ENCODE measurements at regions not wholly inside any gene's neighbourhood (a gene's known extent, or its start where the extent isn't known, plus 50 kb on each side); places are given as distances from the start of the nearest gene placed in this dataset.

DNA sequence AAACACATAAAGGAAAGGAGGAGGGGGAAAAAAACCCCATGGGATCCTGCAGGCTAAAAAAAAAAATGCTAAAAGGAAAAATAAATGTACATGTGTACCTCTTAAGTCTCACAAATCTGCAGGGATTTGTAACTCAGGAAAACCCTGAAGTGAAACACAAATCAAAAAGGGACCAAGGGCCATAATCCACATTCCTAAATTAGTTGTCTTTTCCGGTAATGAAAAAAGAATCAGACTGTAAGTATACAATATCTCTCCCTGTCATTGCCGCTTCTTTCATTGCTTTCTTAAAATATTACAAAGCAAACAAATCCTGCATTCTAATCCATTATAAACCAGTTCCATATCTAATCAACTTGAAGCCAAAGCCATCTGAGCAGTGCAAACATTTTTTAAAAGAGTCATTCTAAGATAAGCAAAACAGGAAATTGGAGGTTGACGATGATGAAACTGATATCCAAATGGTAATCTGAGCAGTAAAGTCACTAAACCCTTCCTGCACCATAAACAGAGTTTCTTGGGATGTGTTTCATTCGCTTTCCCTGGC is 58.7 kb upstream of the SIM2 start:
- H3K36me3 ChIP-seq (ENCODE audit: control insufficient read depth in 5 of 5, insufficient read depth in 5 of 5, low read length in 5 of 5): no peaks in the 10 kb centered on the region
- no peaks in the 10 kb centered on the region for H3K4me1 ChIP-seq (ENCODE audit: control insufficient read depth in 5 of 5, insufficient read depth in 5 of 5, low read length in 5 of 5)
- peaks cover 6 to 21% (median 16%) of the 10 kb centered on the region in 5 donors for H3K9me3 ChIP-seq (ENCODE audit: control insufficient read depth in 5 of 5, low read length in 5 of 5)
- H3K4me3 ChIP-seq (ENCODE audit: low read depth in 1 of 5, low read length in 5 of 5): no peak overlapping the region
- no peak overlapping the region for H3K9ac ChIP-seq (ENCODE audit: low read length in 5 of 5)
- H3K27ac ChIP-seq (ENCODE audit: low read depth, low read length): no peak overlapping the region
- peaks cover 0 to 3% (median 2%) of the 10 kb centered on the region in 5 donors for H3K27me3 ChIP-seq (ENCODE audit: control insufficient read depth in 5 of 5, insufficient read depth in 4 of 5, low read length in 5 of 5)

GRCh38 chr21:36640721-36641244 is 58.1 kb upstream of the SIM2 start:
- no peaks in the 10 kb centered on the region for H3K4me1 ChIP-seq (ENCODE audit: control insufficient read depth in 5 of 5, insufficient read depth in 5 of 5, low read length in 5 of 5)
- no peaks in the 10 kb centered on the region for H3K36me3 ChIP-seq (ENCODE audit: control insufficient read depth in 5 of 5, insufficient read depth in 5 of 5, low read length in 5 of 5)
- peaks cover 6 to 17% (median 14%) of the 10 kb centered on the region in 5 donors for H3K9me3 ChIP-seq (ENCODE audit: control insufficient read depth in 5 of 5, low read length in 5 of 5)
- peaks cover 0 to 3% (median 2%) of the 10 kb centered on the region in 5 donors for H3K27me3 ChIP-seq (ENCODE audit: control insufficient read depth in 5 of 5, insufficient read depth in 4 of 5, low read length in 5 of 5)
- H3K27ac ChIP-seq (ENCODE audit: low read depth, low read length): no peak overlapping the region
- H3K4me3 ChIP-seq (ENCODE audit: low read depth in 1 of 5, low read length in 5 of 5): no peak overlapping the region
- H3K9ac ChIP-seq (ENCODE audit: low read length in 5 of 5): no peak overlapping the region

DNA sequence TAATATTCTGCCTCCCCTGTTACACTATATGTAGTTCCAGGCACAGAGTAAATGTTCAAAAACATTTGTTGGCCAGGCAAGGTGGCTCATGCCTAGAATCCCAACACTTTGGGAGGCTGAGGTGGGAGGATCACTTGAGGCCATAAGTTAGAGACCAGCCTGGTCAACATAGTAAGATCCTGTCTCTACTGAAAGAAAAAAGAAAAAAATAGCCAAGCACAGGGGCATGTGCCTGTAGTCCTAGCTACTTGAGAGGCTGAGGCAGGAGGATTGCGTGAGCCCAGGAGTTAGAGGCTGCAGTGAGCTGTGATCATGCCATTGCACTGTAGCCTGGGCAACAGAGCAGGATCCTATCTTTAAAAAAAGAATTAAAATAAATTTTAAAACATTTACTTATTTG is 57.6 kb upstream of the SIM2 start:
- peaks cover 0 to 3% (median 2%) of the 10 kb centered on the region in 5 donors for H3K27me3 ChIP-seq (ENCODE audit: control insufficient read depth in 5 of 5, insufficient read depth in 4 of 5, low read length in 5 of 5)
- H3K36me3 ChIP-seq (ENCODE audit: control insufficient read depth in 5 of 5, insufficient read depth in 5 of 5, low read length in 5 of 5): no peaks in the 10 kb centered on the region
- H3K27ac ChIP-seq (ENCODE audit: low read depth, low read length): no peak overlapping the region
- H3K4me1 ChIP-seq (ENCODE audit: control insufficient read depth in 5 of 5, insufficient read depth in 5 of 5, low read length in 5 of 5): no peaks in the 10 kb centered on the region
- no peak overlapping the region for H3K9ac ChIP-seq (ENCODE audit: low read length in 5 of 5)
- H3K9me3 ChIP-seq (ENCODE audit: control insufficient read depth in 5 of 5, low read length in 5 of 5): peaks cover under 1 to 12% (median 8%) of the 10 kb centered on the region in 5 donors
- H3K4me3 ChIP-seq (ENCODE audit: low read depth in 1 of 5, low read length in 5 of 5): no peak overlapping the region

DNA sequence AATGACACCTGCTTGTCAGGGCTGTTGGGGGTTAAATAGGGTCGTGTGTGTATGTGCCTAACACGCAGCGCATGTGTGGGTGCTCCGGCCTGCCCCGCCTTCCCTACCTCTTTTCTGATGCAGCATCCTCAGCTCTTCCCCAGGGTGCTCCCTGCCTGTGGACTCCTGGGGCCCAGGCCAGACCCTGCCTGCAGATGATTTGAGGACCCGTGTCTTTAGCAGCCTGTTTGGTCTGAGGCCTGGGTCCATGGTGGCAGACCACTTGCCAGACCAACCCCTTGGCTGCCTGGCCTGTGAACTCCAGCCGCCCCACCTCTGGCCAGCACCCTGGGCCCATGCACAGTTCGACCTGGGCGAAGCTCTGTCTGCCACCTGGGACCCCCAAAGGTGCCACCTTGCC is 57.0 kb upstream of the SIM2 start:
- no peaks in the 10 kb centered on the region for H3K4me1 ChIP-seq (ENCODE audit: control insufficient read depth in 5 of 5, insufficient read depth in 5 of 5, low read length in 5 of 5)
- peaks cover 2 to 5% (median 3%) of the 10 kb centered on the region in 5 donors for H3K27me3 ChIP-seq (ENCODE audit: control insufficient read depth in 5 of 5, insufficient read depth in 4 of 5, low read length in 5 of 5)
- H3K4me3 ChIP-seq (ENCODE audit: low read depth in 1 of 5, low read length in 5 of 5): no peak overlapping the region
- peaks cover 0 to 6% (median 3%) of the 10 kb centered on the region in 5 donors for H3K9me3 ChIP-seq (ENCODE audit: control insufficient read depth in 5 of 5, low read length in 5 of 5)
- no peak overlapping the region for H3K9ac ChIP-seq (ENCODE audit: low read length in 5 of 5)
- no peaks in the 10 kb centered on the region for H3K36me3 ChIP-seq (ENCODE audit: control insufficient read depth in 5 of 5, insufficient read depth in 5 of 5, low read length in 5 of 5)
- no peak overlapping the region for H3K27ac ChIP-seq (ENCODE audit: low read depth, low read length)

DNA sequence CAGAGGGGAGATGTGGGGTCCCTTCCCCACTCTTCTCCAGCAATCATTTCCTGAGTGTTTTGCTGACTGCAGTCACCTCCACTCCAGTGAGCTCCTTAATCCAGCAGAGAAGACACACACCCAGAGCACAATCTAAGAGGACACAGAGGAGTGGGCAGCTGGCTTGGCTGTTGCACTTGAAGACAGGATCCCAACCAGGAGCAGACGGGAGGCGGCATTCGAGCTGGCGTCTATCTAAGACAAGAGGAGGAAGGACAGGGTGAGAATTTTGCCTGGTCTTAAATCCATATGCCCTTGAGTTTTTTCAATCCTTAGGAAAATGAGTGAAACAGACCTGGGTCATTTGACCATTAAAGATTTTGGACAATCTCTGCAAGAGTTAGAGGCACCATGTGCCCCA is 56.1 kb upstream of the SIM2 start:
- peaks cover 0 to 8% (median 0%) of the 10 kb centered on the region in 5 donors for H3K4me1 ChIP-seq (ENCODE audit: control insufficient read depth in 5 of 5, insufficient read depth in 5 of 5, low read length in 5 of 5)
- H3K27ac ChIP-seq (ENCODE audit: low read depth, low read length): no peak overlapping the region
- no peaks in the 10 kb centered on the region for H3K9me3 ChIP-seq (ENCODE audit: control insufficient read depth in 5 of 5, low read length in 5 of 5)
- peaks cover 2 to 8% (median 3%) of the 10 kb centered on the region in 5 donors for H3K27me3 ChIP-seq (ENCODE audit: control insufficient read depth in 5 of 5, insufficient read depth in 4 of 5, low read length in 5 of 5)
- no peak overlapping the region for H3K4me3 ChIP-seq (ENCODE audit: low read depth in 1 of 5, low read length in 5 of 5)
- H3K9ac ChIP-seq (ENCODE audit: low read length in 5 of 5): no peak overlapping the region
- no peaks in the 10 kb centered on the region for H3K36me3 ChIP-seq (ENCODE audit: control insufficient read depth in 5 of 5, insufficient read depth in 5 of 5, low read length in 5 of 5)

GRCh38 chr21:36643374-36644250 is 55.3 kb upstream of the SIM2 start:
- no peaks in the 10 kb centered on the region for H3K9me3 ChIP-seq (ENCODE audit: control insufficient read depth in 5 of 5, low read length in 5 of 5)
- peaks cover 2 to 9% (median 3%) of the 10 kb centered on the region in 5 donors for H3K27me3 ChIP-seq (ENCODE audit: control insufficient read depth in 5 of 5, insufficient read depth in 4 of 5, low read length in 5 of 5)
- H3K36me3 ChIP-seq (ENCODE audit: control insufficient read depth in 5 of 5, insufficient read depth in 5 of 5, low read length in 5 of 5): no peaks in the 10 kb centered on the region
- no peak overlapping the region for H3K4me3 ChIP-seq (ENCODE audit: low read depth in 1 of 5, low read length in 5 of 5)
- H3K9ac ChIP-seq (ENCODE audit: low read length in 5 of 5): no peak overlapping the region
- H3K27ac ChIP-seq (ENCODE audit: low read depth, low read length): no peak overlapping the region
- peaks cover 0 to 8% (median 0%) of the 10 kb centered on the region in 5 donors for H3K4me1 ChIP-seq (ENCODE audit: control insufficient read depth in 5 of 5, insufficient read depth in 5 of 5, low read length in 5 of 5)

- no peaks in the 10 kb centered on the region for H3K36me3 ChIP-seq (ENCODE audit: control insufficient read depth in 5 of 5, insufficient read depth in 5 of 5, low read length in 5 of 5)
- no peaks in the 10 kb centered on the region for H3K9me3 ChIP-seq (ENCODE audit: control insufficient read depth in 5 of 5, low read length in 5 of 5)
- H3K9ac ChIP-seq (ENCODE audit: low read length in 5 of 5): no peak overlapping the region
- no peak overlapping the region for H3K4me3 ChIP-seq (ENCODE audit: low read depth in 1 of 5, low read length in 5 of 5)
- H3K27ac ChIP-seq (ENCODE audit: low read depth, low read length): no peak overlapping the region
- H3K27me3 ChIP-seq (ENCODE audit: control insufficient read depth in 5 of 5, insufficient read depth in 4 of 5, low read length in 5 of 5): peaks cover 0 to 9% (median 3%) of the 10 kb centered on the region in 5 donors
- H3K4me1 ChIP-seq (ENCODE audit: control insufficient read depth in 5 of 5, insufficient read depth in 5 of 5, low read length in 5 of 5): peaks cover 0 to 8% (median 0%) of the 10 kb centered on the region in 5 donors
Measured at GRCh38 chr21:36646011-36646410, 52.9 kb upstream of the SIM2 start.

GRCh38 chr21:36646645-36647044 is 52.3 kb upstream of the SIM2 start:
- Histone ChIP-seq H3K9me3 (ENCODE audit: control insufficient read depth in 5 of 5, low read length in 5 of 5) (no peaks in the 10 kb centered on the region), H3K4me1 (ENCODE audit: control insufficient read depth in 5 of 5, insufficient read depth in 5 of 5, low read length in 5 of 5) (peaks cover 0 to 8% (median 0%) of the 10 kb centered on the region in 5 donors), H3K36me3 (ENCODE audit: control insufficient read depth in 5 of 5, insufficient read depth in 5 of 5, low read length in 5 of 5) (no peaks in the 10 kb centered on the region), H3K9ac (ENCODE audit: low read length in 5 of 5) (no peak overlapping the region), H3K27ac (ENCODE audit: low read depth, low read length) (no peak overlapping the region), H3K4me3 (ENCODE audit: low read depth in 1 of 5, low read length in 5 of 5) (no peak overlapping the region), H3K27me3 (ENCODE audit: control insufficient read depth in 5 of 5, insufficient read depth in 4 of 5, low read length in 5 of 5) (peaks cover 0 to 9% (median 3%) of the 10 kb centered on the region in 5 donors)

GRCh38 chr21:36647279-36648093 is 51.4 kb upstream of the SIM2 start:
- Histone ChIP-seq H3K9me3 (ENCODE audit: control insufficient read depth in 5 of 5, low read length in 5 of 5) (no peaks in the 10 kb centered on the region), H3K27ac (ENCODE audit: low read depth, low read length) (no peak overlapping the region), H3K4me3 (ENCODE audit: low read depth in 1 of 5, low read length in 5 of 5) (no peak overlapping the region), H3K4me1 (ENCODE audit: control insufficient read depth in 5 of 5, insufficient read depth in 5 of 5, low read length in 5 of 5) (peaks cover 0 to 8% (median 0%) of the 10 kb centered on the region in 5 donors), H3K36me3 (ENCODE audit: control insufficient read depth in 5 of 5, insufficient read depth in 5 of 5, low read length in 5 of 5) (no peaks in the 10 kb centered on the region), H3K27me3 (ENCODE audit: control insufficient read depth in 5 of 5, insufficient read depth in 4 of 5, low read length in 5 of 5) (peaks cover 0 to 8% (median 0%) of the 10 kb centered on the region in 5 donors), H3K9ac (ENCODE audit: low read length in 5 of 5) (no peak overlapping the region)

Data from subcutaneous abdominal adipose tissue (tissue), 5 donors.